ENCODE measurements at regions not wholly inside any gene's neighbourhood (a gene's known extent, or its start where the extent isn't known, plus 50 kb on each side); places are given as distances from the start of the nearest gene placed in this dataset.

- TF ChIP-seq, protein P1, sequence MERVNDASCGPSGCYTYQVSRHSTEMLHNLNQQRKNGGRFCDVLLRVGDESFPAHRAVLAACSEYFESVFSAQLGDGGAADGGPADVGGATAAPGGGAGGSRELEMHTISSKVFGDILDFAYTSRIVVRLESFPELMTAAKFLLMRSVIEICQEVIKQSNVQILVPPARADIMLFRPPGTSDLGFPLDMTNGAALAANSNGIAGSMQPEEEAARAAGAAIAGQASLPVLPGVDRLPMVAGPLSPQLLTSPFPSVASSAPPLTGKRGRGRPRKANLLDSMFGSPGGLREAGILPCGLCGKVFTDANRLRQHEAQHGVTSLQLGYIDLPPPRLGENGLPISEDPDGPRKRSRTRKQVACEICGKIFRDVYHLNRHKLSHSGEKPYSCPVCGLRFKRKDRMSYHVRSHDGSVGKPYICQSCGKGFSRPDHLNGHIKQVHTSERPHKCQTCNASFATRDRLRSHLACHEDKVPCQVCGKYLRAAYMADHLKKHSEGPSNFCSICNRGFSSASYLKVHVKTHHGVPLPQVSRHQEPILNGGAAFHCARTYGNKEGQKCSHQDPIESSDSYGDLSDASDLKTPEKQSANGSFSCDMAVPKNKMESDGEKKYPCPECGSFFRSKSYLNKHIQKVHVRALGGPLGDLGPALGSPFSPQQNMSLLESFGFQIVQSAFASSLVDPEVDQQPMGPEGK (CRISPR knock-in tag; IDR thresholded peaks at IDR 0.05; ENCODE audit: borderline replicate concordance) = no peak
- no peak for TF ChIP-seq BACH2 (CRISPR knock-in tag; IDR thresholded peaks at IDR 0.05; ENCODE audit: borderline replicate concordance)
- TF ChIP-seq RARB (CRISPR knock-in tag; IDR thresholded peaks at IDR 0.05) = no peak
- TF ChIP-seq GLIS3 (CRISPR knock-in tag; IDR thresholded peaks at IDR 0.05) = no peak
- TF ChIP-seq TCF4 (CRISPR knock-in tag; IDR thresholded peaks at IDR 0.05; ENCODE audit: borderline replicate concordance) = no peak
- TF ChIP-seq SNAI2 (CRISPR knock-in tag; IDR thresholded peaks at IDR 0.05) = no peak
- TF ChIP-seq ZNF565 (CRISPR knock-in tag; conservative IDR thresholded peaks at IDR 0.05; ENCODE audit: low read depth) = no peak
- TF ChIP-seq, protein P2, sequence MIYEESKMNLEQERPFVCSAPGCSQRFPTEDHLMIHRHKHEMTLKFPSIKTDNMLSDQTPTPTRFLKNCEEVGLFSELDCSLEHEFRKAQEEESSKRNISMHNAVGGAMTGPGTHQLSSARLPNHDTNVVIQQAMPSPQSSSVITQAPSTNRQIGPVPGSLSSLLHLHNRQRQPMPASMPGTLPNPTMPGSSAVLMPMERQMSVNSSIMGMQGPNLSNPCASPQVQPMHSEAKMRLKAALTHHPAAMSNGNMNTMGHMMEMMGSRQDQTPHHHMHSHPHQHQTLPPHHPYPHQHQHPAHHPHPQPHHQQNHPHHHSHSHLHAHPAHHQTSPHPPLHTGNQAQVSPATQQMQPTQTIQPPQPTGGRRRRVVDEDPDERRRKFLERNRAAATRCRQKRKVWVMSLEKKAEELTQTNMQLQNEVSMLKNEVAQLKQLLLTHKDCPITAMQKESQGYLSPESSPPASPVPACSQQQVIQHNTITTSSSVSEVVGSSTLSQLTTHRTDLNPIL (CRISPR knock-in tag; IDR thresholded peaks at IDR 0.05; ENCODE audit: low read depth) = no peak
- TF ChIP-seq, protein P3, sequence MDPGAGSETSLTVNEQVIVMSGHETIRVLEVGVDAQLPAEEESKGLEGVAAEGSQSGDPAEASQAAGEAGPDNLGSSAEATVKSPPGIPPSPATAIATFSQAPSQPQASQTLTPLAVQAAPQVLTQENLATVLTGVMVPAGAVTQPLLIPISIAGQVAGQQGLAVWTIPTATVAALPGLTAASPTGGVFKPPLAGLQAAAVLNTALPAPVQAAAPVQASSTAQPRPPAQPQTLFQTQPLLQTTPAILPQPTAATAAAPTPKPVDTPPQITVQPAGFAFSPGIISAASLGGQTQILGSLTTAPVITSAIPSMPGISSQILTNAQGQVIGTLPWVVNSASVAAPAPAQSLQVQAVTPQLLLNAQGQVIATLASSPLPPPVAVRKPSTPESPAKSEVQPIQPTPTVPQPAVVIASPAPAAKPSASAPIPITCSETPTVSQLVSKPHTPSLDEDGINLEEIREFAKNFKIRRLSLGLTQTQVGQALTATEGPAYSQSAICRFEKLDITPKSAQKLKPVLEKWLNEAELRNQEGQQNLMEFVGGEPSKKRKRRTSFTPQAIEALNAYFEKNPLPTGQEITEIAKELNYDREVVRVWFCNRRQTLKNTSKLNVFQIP (CRISPR knock-in tag; IDR thresholded peaks at IDR 0.05; ENCODE audit: borderline replicate concordance, low read depth) = no peak
- no peak for TF ChIP-seq TOX (CRISPR knock-in tag; IDR thresholded peaks at IDR 0.05; ENCODE audit: borderline replicate concordance)
- TF ChIP-seq, protein P4, sequence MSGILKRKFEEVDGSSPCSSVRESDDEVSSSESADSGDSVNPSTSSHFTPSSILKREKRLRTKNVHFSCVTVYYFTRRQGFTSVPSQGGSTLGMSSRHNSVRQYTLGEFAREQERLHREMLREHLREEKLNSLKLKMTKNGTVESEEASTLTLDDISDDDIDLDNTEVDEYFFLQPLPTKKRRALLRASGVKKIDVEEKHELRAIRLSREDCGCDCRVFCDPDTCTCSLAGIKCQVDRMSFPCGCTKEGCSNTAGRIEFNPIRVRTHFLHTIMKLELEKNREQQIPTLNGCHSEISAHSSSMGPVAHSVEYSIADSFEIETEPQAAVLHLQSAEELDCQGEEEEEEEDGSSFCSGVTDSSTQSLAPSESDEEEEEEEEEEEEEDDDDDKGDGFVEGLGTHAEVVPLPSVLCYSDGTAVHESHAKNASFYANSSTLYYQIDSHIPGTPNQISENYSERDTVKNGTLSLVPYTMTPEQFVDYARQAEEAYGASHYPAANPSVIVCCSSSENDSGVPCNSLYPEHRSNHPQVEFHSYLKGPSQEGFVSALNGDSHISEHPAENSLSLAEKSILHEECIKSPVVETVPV (CRISPR knock-in tag; IDR thresholded peaks at IDR 0.05) = no peak
Measured at GRCh38 chr5:25033658-25034057, 388.9 kb upstream of the CDH10 start.

Data from SK-N-SH treated with all-trans-retinoic acid at 6 μM for 48 hours (cell line).